ENCODE measurements at regions not wholly inside any gene's neighbourhood (a gene's known extent, or its start where the extent isn't known, plus 50 kb on each side); places are given as distances from the start of the nearest gene placed in this dataset.

DNA sequence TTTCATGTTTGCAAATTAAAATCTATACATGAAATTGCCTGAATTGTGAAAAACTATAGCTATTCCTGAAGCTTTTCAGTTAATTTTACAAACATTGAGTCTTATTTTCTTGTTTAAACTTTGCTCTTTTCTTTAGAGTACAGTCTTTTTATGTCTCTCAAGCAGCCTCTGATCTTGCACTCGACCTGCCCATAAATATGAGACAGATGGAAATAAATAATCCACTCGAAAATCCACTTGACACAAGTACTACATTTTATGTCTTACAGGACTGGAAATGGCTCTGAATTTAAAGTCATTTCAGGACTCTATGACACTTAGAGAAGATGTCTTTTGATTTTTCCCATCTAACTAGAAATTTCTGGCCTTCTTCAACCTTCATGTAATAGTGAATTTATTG, 283.8 kb downstream of the USP25 start:
- DNase-seq (ENCODE audit: low spot score) = no peak

DNA sequence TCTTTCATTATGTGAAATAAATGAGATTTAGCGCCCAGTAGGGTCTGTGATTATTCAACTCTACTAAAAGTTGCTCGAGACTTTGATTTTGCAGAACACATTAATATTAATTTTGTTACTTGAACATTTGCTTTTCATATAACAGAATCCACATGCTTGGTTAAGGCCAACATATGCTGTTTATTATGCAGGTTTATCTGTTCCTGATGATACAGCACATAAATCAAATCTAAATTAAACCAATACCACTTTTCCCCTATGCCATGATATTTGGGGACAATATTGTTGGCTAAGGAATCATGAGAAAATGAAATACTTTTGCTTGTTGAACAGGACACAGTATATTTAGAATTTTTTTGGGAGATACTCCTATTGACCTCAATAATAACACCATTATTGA, 291.1 kb downstream of the USP25 start:
- no peak for DNase-seq (ENCODE audit: low spot score)

DNA sequence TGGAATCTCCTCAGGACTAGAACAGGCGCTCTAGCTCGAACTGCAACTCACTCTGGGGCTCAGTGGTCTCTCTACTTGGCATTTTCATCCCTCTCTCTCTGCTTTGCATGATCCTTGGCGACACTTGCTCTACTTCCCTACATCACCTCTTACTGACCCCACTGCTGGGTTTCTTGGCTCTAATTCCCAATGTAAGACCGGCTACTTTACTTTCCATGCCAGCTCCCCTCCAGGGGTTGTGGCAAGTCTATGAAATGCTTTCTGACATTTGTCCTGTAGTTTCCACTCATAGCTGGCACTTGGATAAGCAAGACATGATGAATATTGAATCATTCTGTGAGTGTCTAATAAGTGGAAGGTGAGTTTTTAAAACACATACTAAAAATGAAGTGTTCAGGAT, 292.3 kb downstream of the USP25 start:
- no peak for DNase-seq (ENCODE audit: low spot score)

DNA sequence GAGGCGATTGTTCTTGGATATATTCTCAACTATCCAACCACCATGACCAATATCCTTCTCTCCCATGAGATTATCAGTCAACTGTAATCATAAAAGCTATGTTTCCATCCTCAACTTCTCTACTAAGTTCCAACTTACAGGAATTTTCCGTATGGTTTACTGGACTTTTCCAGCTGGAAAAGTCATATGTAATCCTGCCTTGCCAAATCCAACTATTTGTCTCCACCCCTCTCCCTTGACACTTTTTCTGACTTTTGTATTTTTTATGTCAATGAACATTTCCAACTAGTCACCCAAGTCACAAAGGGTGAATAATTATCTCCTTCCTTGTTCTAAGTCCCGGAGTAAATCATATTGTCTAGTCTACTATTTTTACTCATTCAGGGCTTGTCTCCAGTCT, 293.1 kb downstream of the USP25 start:
- DNase-seq (ENCODE audit: low spot score) = no peak

DNA sequence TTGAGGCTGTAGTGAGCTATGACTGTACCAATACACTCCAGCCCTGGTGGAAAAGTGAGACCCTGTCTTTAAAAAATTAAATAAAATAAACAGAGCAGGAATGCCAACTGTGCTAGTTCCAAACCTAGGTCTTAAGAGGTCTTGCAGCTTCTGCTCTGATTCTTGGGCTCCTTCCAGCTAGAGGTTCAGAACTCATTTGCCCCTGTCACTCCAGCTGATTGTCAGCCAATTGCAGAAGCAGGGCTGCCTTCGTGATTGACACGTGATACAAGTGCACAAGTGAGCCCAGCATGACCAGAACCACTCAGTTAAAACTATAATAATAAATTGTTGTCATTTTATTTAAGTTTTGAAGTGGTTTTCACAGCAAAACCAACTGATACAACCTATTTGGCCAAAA, 298.4 kb downstream of the USP25 start:
- no peak for DNase-seq (ENCODE audit: low spot score)

DNA sequence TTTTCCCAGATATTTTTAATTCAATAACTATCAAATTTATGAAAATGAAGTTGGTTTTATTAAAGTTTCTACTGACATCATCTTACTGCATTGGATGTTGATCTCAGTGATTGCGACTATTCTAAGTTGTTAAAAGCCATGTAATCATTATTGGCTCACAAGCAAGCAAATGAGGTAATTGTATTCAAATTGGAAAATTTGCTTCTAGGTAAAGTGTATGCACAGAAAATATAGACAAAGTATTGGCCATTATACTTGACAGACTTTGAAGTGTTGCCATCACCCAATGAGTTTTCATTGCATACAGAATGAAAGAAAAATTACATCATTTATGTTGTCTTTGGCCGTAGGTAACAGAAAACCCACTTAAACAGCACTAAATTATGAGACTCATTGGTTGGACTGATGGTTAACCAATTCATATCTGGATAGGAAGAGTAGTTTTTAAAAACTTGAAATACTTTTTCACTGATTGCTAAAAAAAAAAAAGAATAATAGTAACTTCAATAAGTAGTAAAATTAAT, 299.2 kb downstream of the USP25 start:
- DNase-seq (ENCODE audit: low spot score) = no peak

DNA sequence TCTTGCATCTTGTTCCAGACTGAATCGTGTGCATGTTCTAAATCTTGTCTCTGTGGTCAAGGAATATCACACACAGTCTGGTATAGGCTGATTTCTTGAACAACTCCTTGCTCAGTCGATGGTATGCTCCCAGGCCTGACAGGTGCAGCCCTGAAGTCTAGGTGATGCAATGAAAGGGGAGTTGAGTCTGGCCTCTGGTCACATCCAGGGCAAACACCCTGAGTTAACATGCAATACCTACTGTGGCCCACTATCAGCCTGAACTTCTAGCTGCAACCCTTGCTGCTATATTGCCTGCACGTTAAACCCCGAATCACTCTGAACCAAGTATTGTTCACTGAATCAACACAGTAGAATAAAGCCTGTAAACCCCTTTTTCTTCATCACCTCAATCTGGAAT, 303.4 kb downstream of the USP25 start:
- DNase-seq (ENCODE audit: low spot score) = no peak

DNA sequence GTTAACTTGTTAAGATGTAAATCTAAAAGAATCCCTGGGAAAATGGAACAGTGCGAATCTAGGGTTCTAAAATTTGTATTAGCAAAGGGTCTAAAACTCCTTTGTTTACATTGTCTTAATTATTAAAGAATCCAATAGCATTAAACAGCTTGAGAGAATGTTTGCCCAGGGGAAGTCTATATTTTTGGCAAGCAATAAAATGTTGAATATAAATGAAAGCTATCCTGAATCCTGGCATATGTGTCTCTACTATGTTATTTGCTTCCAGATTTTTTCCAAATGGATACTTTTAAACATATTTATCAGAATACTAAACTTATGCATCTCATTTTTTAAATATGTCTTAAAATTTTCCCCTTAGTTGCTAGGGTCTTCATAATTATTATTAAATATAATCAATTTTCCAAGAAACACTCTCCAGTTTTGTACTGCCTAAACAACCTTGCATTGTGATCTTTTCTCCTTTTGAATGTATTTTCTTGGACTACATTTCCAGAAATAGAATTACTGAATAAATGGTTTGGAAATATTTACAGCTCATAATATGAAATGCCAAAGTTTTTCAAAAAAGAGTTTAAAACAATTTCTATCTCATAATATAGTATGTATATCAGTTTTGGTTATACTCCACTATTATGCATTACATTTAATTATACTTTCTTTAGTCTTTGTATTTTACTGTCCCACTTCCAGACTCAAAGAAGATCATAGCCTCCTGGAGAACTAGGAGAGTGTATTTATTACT, 304.8 kb downstream of the USP25 start:
- DNase-seq (ENCODE audit: low spot score) = no peak

DNA sequence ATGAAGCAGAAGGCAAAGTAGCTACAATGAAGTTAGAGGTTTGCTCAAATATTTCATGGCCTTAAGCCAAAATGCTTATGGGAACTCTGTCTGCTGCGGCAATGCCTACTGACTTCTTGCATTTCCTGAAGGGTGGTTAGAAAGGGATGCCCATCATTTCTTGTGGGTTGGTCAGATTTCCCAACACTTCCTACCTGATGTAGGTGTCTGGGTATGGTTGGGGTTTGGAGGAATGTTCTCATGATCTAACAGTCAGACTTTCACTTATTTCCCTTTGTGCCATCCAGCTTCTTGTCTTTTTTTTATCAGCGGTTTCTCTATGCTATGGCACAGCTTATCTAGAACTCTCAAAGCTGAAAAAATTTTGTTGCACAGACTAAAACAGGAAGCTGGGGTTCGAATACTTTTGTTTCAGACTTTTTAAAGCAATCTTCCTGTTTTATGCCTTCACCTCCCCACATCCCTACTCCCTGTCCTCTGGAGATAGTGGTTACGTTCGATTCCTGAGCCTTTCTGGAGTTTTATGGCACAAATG, 307.7 kb downstream of the USP25 start:
- DNase-seq (ENCODE audit: low spot score) = no peak

DNA sequence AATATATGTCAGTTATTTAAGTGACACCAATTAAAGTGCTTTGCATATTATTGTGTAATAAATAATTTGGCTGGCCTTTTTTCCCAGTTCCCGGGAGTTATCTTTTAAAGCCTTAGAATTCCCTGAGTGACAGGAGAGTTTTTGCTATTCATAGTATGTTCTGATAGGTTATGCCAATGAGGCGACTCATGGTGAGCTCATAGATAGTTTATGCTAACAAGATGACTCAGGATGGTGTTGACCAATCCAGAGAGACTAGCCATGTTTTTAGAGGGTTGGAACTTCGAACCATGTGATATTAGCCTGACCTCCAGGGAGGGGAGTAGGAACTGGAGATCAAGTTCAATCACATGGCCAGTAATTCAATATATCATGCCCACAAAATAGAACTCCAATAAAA, 310.8 kb downstream of the USP25 start:
- DNase-seq (ENCODE audit: low spot score) = no peak

DNA sequence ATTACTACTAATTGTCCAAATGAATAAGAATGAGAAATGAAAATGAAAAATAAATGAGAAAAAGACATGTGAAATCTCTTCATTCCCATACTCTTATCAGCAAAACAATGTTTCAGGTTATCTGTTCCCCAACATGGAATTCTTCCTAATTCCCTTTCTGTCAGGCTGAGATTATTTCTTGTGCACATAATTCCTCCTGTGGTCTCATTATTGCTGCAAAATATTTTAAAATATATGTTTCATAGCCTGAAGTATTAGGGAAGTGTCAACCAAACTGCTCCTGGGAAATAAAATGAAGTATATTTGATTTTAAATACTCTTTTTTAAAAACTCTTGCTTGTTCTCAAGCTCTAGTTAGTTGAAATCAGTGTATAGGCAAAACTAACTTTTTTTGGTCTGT, 314.9 kb downstream of the USP25 start:
- DNase-seq (ENCODE audit: low spot score) = no peak

DNA sequence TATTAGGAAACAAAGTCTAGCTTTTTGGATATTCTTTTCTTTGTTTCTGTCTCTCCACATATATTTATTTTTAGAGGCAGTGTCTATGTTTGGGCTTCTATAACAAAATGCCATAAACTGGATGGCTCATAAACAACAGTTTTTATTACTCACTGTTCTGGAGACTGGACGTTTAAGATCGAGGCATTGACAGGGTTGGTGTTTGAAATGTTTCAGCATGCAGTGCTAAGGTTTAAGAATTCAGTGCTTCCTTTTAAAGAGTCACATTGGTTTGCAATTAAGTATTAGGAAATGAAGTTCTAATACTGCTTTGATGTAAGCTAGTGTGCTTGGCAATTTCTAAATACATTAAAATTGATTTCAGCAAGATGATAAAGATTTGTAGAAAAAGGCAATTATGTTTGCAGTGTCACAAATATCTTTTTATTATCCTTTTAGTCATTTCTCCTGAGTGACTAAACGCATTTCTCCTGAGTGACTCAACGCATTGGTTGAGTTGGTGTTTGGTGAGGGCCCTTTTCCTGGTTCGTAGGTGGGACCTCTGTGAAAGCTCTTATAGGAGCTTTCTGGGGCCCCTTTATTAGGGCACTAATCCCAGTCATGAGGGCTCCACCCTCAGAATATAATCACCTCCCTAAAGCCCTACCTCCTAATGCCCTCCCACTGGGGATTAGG, 317.0 kb downstream of the USP25 start:
- no peak for DNase-seq (ENCODE audit: low spot score)

DNA sequence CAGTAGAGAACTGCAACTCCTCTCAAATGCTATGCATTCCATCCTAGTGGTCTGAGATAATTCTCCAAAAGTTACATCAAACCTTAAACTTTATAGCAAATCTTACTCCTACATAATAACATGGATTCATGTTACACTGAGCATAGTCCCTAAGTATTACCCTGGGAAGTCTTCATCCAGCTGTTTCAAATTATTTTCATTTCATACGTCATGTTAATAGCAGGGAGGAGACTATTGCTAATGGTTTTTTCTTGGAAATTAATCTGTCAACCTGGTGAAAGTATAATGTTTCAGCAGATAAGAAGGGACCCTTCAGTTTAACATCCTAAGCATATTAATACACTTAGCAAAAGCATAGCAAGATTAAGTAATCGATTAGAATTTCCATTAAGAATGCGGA, 318.1 kb downstream of the USP25 start:
- no peak for DNase-seq (ENCODE audit: low spot score)

DNA sequence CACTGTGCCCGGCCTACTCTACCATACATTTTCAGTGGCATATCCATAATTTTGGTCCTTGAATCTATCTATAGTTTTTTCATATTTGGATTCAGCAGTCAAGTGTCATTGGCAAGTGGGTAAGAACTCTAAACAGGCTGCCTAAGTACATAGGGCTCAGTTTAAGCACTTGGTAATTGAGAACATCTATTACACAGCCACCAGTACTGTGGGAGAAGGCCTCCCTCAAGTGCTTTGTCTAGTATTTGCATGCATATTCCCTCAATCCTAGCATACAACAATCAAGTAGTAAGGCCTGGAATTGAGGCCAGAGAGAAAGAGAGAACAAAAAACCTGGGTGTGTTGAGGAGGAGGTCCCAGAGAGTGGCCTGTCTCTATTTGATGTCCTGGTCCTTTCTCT, 325.2 kb downstream of the USP25 start:
- no peak for DNase-seq (ENCODE audit: low spot score)

DNA sequence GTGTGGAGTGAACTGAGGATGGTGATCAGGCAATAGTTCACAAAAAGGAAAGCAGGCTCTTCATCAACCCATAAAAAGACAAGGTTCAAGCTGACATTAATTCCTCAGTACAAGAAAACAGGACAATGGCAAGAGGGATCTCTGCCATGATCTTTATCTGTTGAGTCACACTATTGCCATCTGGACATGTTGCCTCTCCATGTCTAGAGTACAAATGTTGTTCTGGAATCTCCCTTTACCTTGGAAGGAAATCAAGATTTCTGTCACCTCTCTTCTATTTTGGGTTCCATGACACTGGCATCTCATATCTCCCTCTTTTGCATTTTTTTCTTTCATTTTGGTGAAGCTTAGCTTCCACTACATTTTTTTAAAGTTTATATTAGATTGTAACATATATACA, 329.1 kb downstream of the USP25 start:
- no peak for DNase-seq (ENCODE audit: low spot score)

DNA sequence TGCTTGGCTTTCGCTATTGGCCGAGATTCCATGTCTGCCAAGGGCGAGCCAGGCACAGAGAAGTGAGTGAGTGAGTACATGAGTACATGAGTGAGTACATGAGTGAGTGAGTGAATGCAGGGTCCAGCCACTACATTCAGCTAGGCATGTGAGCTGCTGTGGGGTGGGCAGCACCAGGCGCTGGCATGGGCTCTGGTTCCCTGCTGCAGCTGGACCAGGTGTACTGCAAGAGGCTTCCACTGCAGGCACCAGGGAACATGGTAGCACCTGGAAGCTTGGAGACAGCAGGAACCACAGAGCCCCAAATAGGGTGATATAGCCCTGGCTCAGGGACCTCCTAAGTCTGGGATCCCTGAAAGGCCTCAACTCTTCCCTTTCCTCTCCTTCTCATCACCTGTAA, 330.2 kb downstream of the USP25 start:
- no peak for DNase-seq (ENCODE audit: low spot score)

DNA sequence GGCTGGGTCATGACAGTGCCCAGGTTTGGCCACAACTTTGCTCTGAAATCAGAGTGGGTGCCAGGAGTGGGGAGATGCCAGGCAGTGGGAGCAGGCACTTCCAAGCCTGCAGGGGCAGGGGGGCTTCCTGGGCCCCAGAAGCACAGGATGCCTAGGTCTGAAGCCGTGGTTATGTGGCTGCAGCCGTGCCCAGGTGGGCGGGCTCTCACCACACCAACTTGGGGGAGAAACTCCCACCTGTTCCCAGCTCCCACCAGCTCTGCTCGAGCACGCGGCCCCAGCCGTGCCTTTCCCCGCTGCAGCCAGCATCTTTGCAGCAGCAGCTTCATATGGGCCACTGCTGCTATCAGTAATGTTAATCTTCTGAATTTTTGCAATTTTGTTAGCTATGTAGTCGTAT, 331.4 kb downstream of the USP25 start:
- no peak for DNase-seq (ENCODE audit: low spot score)

DNA sequence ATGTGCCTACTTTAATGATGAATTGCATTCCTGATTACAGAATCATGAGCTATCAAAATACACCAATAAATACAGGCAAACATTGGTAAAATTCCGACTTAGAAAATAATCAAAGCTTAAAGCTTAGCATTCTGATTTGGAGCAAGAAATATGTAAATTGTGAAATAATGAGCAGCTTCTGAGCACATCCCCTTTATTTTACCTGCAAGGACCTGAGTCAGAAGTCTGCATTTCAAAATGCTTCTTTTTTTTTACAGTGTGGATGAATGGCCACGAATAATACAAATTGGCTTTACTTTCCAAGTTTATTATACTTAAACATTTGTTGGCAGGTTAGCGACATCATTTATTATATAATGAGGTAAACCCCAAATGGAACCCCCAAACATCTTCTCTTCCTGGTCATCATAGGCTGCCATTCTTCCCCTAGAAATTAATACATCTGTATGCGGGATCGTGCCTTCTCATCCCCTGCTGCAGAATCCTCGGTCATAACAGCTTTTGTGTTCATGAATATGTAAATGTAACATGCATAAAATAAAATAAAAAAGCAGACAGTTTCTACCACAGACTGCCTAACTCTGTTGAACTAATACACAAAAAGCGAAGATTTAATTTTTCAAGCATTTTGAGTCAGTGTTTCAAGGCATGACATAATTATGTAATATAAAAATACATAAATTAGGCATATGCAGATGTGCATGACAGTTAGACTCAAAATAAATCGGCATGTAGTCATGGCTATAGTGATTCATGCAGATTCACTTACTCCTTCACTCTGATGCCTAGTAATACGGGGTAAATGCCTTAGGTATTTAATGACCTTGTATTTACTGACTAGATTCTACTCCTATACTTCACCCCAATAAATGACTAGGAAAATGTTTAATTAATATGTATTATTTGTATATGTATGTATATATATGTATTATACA, 339.7 kb downstream of the USP25 start:
- DNase-seq (ENCODE audit: low spot score) = no peak

DNA sequence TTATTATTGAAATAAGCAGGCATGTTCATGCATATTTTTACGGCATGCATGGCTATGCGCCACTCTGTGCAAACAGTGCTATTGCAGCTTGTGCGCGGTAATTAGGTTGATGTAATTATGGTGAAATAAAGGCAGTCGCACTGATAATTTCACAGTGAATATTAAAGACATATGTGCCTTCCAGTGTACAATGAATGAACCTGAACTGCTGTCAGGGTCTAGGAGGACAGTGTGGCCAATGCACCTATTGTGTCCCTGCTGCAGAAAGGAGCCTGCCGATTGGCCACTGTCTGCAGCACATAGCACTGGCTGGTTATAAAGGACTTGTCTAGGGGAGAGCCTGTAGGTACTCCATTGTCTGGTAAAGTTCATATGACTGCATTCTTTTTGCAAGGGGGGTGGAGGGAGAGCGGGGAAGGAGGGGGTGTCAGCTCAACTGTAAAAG, 340.4 kb downstream of the USP25 start:
- no peak for DNase-seq (ENCODE audit: low spot score)

DNA sequence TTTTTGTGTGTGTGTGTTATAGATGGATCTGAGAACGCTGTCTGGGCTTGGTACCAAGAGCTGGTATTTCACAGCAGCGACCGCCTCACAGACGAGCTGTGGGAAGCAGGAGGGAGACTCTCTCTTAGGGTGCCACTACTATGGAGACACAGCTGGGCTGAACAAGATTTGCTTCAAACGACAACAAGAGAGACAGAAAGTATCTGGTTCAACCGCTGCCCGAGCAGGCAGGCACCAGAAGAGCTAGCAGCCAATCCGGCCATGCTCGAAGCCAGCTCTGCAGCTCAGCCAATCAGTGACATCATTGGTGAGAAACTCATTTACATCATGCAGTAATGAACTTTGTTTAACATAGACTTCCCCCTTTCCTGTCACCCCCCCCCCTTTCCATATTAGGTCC, 341.3 kb downstream of the USP25 start:
- no peak for DNase-seq (ENCODE audit: low spot score)

DNA sequence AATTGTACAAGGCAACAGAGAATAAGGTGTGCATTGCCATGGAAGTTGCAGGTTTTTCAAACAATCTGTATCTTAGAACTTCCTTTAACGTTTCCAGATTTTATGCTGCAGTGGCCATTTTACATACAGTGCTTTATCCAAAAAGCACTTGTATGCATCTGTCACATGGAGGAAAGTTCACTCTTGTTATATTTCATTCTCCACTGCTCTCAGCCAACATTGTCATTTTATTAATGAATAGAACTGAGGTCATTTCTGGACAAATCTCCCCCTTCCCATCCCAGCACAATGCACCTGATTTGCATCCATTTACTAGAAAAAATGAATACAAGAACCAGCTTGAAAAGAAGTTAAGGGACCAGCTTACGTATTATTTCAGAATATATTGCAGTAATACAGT, 342.0 kb downstream of the USP25 start:
- DNase-seq (ENCODE audit: low spot score) = no peak

DNA sequence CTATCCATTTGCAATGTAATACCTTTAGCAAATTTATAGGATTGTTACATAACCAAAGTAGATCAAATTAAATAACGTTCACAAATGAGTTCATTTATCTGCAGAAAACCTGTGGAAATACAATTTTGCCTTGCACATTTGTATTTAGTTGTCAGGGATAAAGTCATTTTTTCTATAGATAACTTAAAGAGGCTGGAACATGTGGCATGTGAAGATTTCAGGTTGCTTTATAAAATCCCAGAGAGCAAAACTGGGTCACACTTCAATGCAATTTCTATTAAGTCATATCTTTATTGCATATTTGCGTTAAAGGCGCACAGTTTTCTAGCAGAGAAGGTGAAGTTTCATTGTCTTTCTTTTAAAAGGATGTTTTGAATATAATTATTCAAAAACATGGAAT, 342.4 kb downstream of the USP25 start:
- DNase-seq (ENCODE audit: low spot score) = no peak
